Neural cell (in vitro differentiated cells): ENCODE measurements at regions not wholly inside any gene's neighbourhood (a gene's known extent, or its start where the extent isn't known, plus 50 kb on each side); places are given as distances from the start of the nearest gene placed in this dataset.

ENCODE experiments used
- CTCF ChIP-seq: fragments of 450-650 bp; IDR thresholded peaks from 2 replicates; pipeline ENCODE4 v1.5.1; 2014; ENCODE audit warnings: antibody characterized with exemption, mild to moderate bottlenecking, moderate library complexity; ENCODE audit not compliant: poor library complexity, severe bottlenecking
- EP300 ChIP-seq: fragments of 450-650 bp; conservative IDR thresholded peaks from 2 replicates; pipeline ENCODE4 v1.6.1; 2014; ENCODE audit warnings: antibody characterized with exemption, mild to moderate bottlenecking, moderate library complexity; ENCODE audit not compliant: poor library complexity, severe bottlenecking
- EZH2 ChIP-seq: fragments of 200-600, 300-800 bp; shearing (Covaris generic), sonication (generic); IDR thresholded peaks from 2 replicates; pipeline ENCODE4 v1.6.1; 2014; ENCODE audit warnings: antibody characterized with exemption, low read length, borderline replicate concordance, mild to moderate bottlenecking; ENCODE audit not compliant: insufficient read depth, poor library complexity, severe bottlenecking
- MXI1 ChIP-seq: fragments of 450-650 bp; conservative IDR thresholded peaks from 2 replicates; pipeline ENCODE4 v1.6.1; 2014; ENCODE audit warnings: antibody characterized with exemption, mild to moderate bottlenecking; ENCODE audit not compliant: poor library complexity, severe bottlenecking
- POLR2AphosphoS5 ChIP-seq: IDR thresholded peaks from 2 replicates; pipeline ENCODE4 v1.6.1; 2012
- RAD21 ChIP-seq: fragments of 450-650 bp; conservative IDR thresholded peaks from 2 replicates; pipeline ENCODE4 v1.6.1; 2014; ENCODE audit warnings: antibody characterized with exemption, mild to moderate bottlenecking, moderate library complexity
- REST ChIP-seq: IDR thresholded peaks from 2 replicates; pipeline ENCODE4 v1.6.1; 2012; ENCODE audit warnings: borderline replicate concordance
- SMC3 ChIP-seq: fragments of 450-650 bp; conservative IDR thresholded peaks from 2 replicates; pipeline ENCODE4 v1.6.1; 2014; ENCODE audit warnings: antibody characterized with exemption, mild to moderate bottlenecking, moderate library complexity; ENCODE audit not compliant: poor library complexity
- TAF1 ChIP-seq: IDR thresholded peaks from 2 replicates; pipeline ENCODE4 v1.6.1; 2012; ENCODE audit warnings: low read depth

- no peak for TF ChIP-seq POLR2AphosphoS5
- no peak for TF ChIP-seq CTCF
- TF ChIP-seq TAF1 = no peak
- TF ChIP-seq RAD21 = no peak
- TF ChIP-seq SMC3 = no peak
- TF ChIP-seq EZH2 = no peak
- TF ChIP-seq EP300 = no peak
- no peak for TF ChIP-seq REST
- no peak for TF ChIP-seq MXI1
Measured at GRCh38 chr13:76527041-76527440, 359.2 kb downstream of the KCTD12 start.
